Gastroesophageal sphincter (tissue), 4 donors: ENCODE measurements at regions not wholly inside any gene's neighbourhood (a gene's known extent, or its start where the extent isn't known, plus 50 kb on each side); places are given as distances from the start of the nearest gene placed in this dataset.

Experiments
- ATAC-seq: fragments of 150-250 bp; one replicate; pipeline ENCODE4 v1.9.1; 2016; ENCODE audit warnings: mild to moderate bottlenecking, moderate library complexity
- H3K27ac ChIP-seq, 4 donors: fragments of 200-600 bp; sonication (generic) in 3 of 4; 1 replicate in 3 of 4; 2 replicates in 1 of 4; pipeline ENCODE4 v1.5.1; 2016 to 2019
- H3K27me3 ChIP-seq: fragments of 200-600 bp; sonication (generic); one replicate; pipeline ENCODE4 v1.5.1; 2019
- H3K36me3 ChIP-seq, 2 donors: fragments of 200-600 bp; sonication (generic); one replicate each; pipeline ENCODE4 v1.5.1; 2019; ENCODE audit warnings: control low read depth in 1 of 2
- H3K4me1 ChIP-seq, 3 donors: fragments of 200-600 bp; sonication (generic); 1 replicate in 2 of 3; 2 replicates in 1 of 3; pipeline ENCODE4 v1.5.1; 2016 to 2019; ENCODE audit warnings: control low read depth in 2 of 3
- H3K4me3 ChIP-seq, 2 donors: fragments of 200-600 bp; sonication (generic); one replicate each; pipeline ENCODE4 v1.5.1; 2019; ENCODE audit warnings: mild to moderate bottlenecking in 1 of 2, moderate library complexity in 1 of 2
- H3K9me3 ChIP-seq, 3 donors: fragments of 200-600 bp; sonication (generic); one replicate each; pipeline ENCODE4 v1.5.1; 2017 to 2019; ENCODE audit warnings: control low read depth in 2 of 3
- EP300 ChIP-seq: sonication (generic); formaldehyde crosslinking; IDR thresholded peaks from one replicate; pipeline ENCODE4 v1.6.1; 2017; ENCODE audit warnings: antibody characterized with exemption, mild to moderate bottlenecking
- POLR2A ChIP-seq, 2 donors: fragments of 450-650 bp; IDR thresholded peaks; one replicate each; pipeline ENCODE4 v1.6.1; 2017; ENCODE audit warnings: antibody characterized with exemption in 2 of 2, mild to moderate bottlenecking in 2 of 2, moderate library complexity in 1 of 2
- POLR2AphosphoS5 ChIP-seq: sonication (generic); formaldehyde crosslinking; IDR thresholded peaks from one replicate; pipeline ENCODE4 v1.6.1; 2017; ENCODE audit warnings: antibody characterized with exemption
- WGBS, 2 donors: methylation state at CpG; one replicate each; pipeline ENCODE4 v1.1.5; 2018; ENCODE audit warnings: low coverage in 1 of 2; 5-methylcytosine and 5-hydroxymethylcytosine counted together
- TF ChIP-seq, protein P1 (sequence below), 4 experiments: fragments of 200-600 bp in 2 of 4; fragments of 450-650 bp in 2 of 4; sonication (generic) in 1 of 4; IDR thresholded peaks; one replicate each; pipeline ENCODE4 v1.5.1; 2017 to 2019; ENCODE audit warnings: antibody characterized with exemption in 4 of 4, mild to moderate bottlenecking in 2 of 4, moderate library complexity in 2 of 4

DNA sequence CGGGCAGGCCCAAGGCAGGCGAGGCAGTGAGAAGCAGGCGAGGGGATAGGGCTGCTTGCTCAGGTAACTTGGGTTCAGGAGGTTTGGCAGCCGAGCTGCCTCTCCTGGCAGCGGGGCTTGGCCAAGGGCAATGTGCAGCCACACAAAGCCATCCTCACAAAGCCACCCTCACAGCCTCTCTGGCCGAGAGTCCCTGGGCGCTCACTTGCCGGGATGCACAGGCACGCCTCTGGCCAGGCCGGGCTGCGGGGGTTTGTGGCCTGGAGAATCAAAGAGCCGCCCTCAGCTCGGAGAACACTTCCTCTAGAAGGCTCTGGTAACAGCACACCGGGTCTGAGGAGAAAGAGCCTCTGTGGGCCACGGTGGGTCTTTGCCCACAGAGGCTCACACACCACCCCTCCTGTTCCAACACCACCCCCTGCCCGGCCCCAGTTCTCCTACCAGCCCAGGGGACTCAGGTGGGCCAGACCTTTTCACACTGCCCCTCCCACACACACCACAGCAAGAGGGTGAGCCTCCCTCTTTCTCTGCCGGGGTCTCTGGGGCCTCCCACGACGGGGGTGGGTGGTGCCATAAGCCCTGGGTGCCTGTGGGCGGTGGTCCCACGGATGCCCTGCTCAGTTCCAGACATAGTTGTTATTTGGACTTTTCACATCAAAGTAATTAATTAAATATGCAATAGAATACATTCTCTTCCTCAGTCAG, 186.9 kb downstream of the ZFP36L2 start:
- WGBS, 2 donors: 66% methylated on average over 4 of the region's 21 CpGs; no CpG with 5 or more reads in 1 of the 2 donors
- H3K4me1 ChIP-seq: peaks cover 0 to 9% (median 0%) of the 10 kb centered on the region in 3 donors
- H3K27me3 ChIP-seq: no peaks in the 10 kb centered on the region
- no peak overlapping the region for H3K27ac ChIP-seq
- H3K4me3 ChIP-seq: no peak overlapping the region
- H3K36me3 ChIP-seq: no peaks in the 10 kb centered on the region
- H3K9me3 ChIP-seq: no peaks in the 10 kb centered on the region
- TF ChIP-seq POLR2AphosphoS5: no peak
- TF ChIP-seq POLR2A (IDR thresholded peaks at IDR 0.05): no peak
- TF ChIP-seq EP300: no peak
- TF ChIP-seq, protein P1, sequence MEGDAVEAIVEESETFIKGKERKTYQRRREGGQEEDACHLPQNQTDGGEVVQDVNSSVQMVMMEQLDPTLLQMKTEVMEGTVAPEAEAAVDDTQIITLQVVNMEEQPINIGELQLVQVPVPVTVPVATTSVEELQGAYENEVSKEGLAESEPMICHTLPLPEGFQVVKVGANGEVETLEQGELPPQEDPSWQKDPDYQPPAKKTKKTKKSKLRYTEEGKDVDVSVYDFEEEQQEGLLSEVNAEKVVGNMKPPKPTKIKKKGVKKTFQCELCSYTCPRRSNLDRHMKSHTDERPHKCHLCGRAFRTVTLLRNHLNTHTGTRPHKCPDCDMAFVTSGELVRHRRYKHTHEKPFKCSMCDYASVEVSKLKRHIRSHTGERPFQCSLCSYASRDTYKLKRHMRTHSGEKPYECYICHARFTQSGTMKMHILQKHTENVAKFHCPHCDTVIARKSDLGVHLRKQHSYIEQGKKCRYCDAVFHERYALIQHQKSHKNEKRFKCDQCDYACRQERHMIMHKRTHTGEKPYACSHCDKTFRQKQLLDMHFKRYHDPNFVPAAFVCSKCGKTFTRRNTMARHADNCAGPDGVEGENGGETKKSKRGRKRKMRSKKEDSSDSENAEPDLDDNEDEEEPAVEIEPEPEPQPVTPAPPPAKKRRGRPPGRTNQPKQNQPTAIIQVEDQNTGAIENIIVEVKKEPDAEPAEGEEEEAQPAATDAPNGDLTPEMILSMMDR (IDR thresholded peaks at IDR 0.05): no peak
- no peak for ATAC-seq

GRCh38 chr2:43038696-43039094, 187.7 kb downstream of the ZFP36L2 start:
- no peaks in the 10 kb centered on the region for H3K9me3 ChIP-seq
- ATAC-seq: no peak
- H3K27ac ChIP-seq: peak overlapping the region in 1 of 4 donors; percentile 29
- H3K4me3 ChIP-seq: no peak overlapping the region
- no peak for TF ChIP-seq POLR2A (IDR thresholded peaks at IDR 0.05)
- TF ChIP-seq POLR2AphosphoS5: no peak
- TF ChIP-seq, protein P1 (IDR thresholded peaks at IDR 0.05): no peak
- TF ChIP-seq EP300: no peak
- H3K36me3 ChIP-seq: no peaks in the 10 kb centered on the region
- H3K27me3 ChIP-seq: no peaks in the 10 kb centered on the region
- WGBS, 2 donors: no CpG with 5 or more reads among the region's 12 CpGs
- H3K4me1 ChIP-seq: peaks cover 0 to 9% (median 0%) of the 10 kb centered on the region in 3 donors

- no peak for ATAC-seq
- peak overlapping the region in 1 of 4 donors; percentile 7 for H3K27ac ChIP-seq
- WGBS, 2 donors: 38 to 46% methylated on average over 7 of the region's 9 CpGs
Observed at GRCh38 chr2:43038034-43038695, 188.2 kb downstream of the ZFP36L2 start.

DNA sequence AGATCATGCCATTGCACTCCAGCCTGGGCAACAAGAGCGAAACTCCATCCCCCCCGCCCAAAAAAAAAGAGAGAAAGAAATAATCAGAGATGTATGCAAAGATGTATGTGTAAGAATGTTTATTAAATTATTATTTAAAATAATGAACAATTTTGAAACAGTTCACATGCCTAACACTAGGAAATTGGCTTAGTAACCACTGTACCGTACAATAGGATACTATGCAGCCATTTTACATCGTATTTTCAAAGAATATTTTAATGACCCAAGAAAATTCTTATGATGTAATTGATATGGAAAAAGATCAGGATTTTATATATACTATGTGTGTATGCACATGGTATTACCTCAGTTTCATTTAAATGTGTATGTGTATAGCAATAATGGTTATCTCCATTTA, 190.5 kb downstream of the ZFP36L2 start:
- TF ChIP-seq, protein P1 (IDR thresholded peaks at IDR 0.05): peak in 1 of 4 experiments; percentile 11
- TF ChIP-seq EP300: no peak
- peaks cover 0 to 19% (median 13%) of the 10 kb centered on the region in 3 donors for H3K4me1 ChIP-seq
- H3K27me3 ChIP-seq: no peaks in the 10 kb centered on the region
- no peak for ATAC-seq
- no peaks in the 10 kb centered on the region for H3K36me3 ChIP-seq
- H3K4me3 ChIP-seq: no peak overlapping the region
- no peak overlapping the region for H3K27ac ChIP-seq
- H3K9me3 ChIP-seq: no peaks in the 10 kb centered on the region
- 82 to 91% methylated on average over 4 of the region's 4 CpGs for WGBS, 2 donors

More at GRCh38 chr2:43038034-43038695, 188.2 kb downstream of the ZFP36L2 start:
- no peak overlapping the region for H3K4me3 ChIP-seq
- peaks cover 0 to 9% (median 0%) of the 10 kb centered on the region in 3 donors for H3K4me1 ChIP-seq
- H3K9me3 ChIP-seq: no peaks in the 10 kb centered on the region
- H3K36me3 ChIP-seq: no peaks in the 10 kb centered on the region
- H3K27me3 ChIP-seq: no peaks in the 10 kb centered on the region
- TF ChIP-seq POLR2A (IDR thresholded peaks at IDR 0.05): no peak
- TF ChIP-seq, protein P1 (IDR thresholded peaks at IDR 0.05): no peak
- TF ChIP-seq EP300: no peak

DNA sequence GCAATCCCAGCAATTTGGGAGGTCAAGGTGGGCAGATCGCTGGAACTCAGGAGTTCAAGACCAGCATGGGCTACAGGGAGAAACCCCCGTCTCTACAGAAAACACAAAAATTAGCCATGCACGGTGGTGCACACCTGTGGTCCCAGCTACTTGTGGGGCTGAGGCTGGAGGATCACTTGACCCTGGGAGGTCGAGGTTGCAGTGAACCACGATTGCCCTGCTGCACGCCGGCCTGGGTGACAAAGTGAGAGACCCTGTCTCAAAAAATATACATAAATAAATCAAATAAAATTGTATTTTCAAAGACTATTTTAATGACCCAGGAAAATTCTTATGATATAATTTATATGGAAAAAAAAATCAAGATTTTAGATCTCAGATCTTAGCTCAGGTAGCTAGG, 191.5 kb downstream of the ZFP36L2 start:
- Histone ChIP-seq H3K4me3 (no peak overlapping the region), H3K9me3 (no peaks in the 10 kb centered on the region), H3K4me1 (peaks cover 0 to 19% (median 13%) of the 10 kb centered on the region in 3 donors), H3K36me3 (no peaks in the 10 kb centered on the region), H3K27ac (no peak overlapping the region), H3K27me3 (no peaks in the 10 kb centered on the region)
- TF ChIP-seq POLR2A (IDR thresholded peaks at IDR 0.05): no peak
- TF ChIP-seq, protein P1 (IDR thresholded peaks at IDR 0.05): no peak
- no peak for TF ChIP-seq EP300
- TF ChIP-seq POLR2AphosphoS5: no peak
- 90 to 97% methylated on average over 3 to 7 of the region's 7 CpGs for WGBS, 2 donors
- ATAC-seq: no peak
